ENCODE measurements at regions not wholly inside any gene's neighbourhood (a gene's known extent, or its start where the extent isn't known, plus 50 kb on each side); places are given as distances from the start of the nearest gene placed in this dataset.

GRCh38 chr20:12825226-12825595, 183.6 kb upstream of the SPTLC3 start:
- WGBS, 5 donors = 72 to 90% (median 79%) methylated on average over 6 of the region's 6 CpGs
- TF ChIP-seq POLR2AphosphoS5 (IDR thresholded peaks at IDR 0.05) = no peak
- no peak for TF ChIP-seq CTCF (IDR thresholded peaks at IDR 0.05 in 8 of 11, conservative IDR thresholded peaks at IDR 0.05 in 3 of 11)
- no peak for TF ChIP-seq POLR2A (IDR thresholded peaks at IDR 0.05)
- no peak overlapping the region for H3K4me3 ChIP-seq
- H3K9me3 ChIP-seq = no peaks in the 10 kb centered on the region
- no peaks in the 10 kb centered on the region for H3K4me1 ChIP-seq
- no peak for DNase-seq
- no peaks in the 10 kb centered on the region for H3K36me3 ChIP-seq
- H3K27me3 ChIP-seq (replicated peaks in 1 of 7) = no peaks in the 10 kb centered on the region
- intact Hi-C loops (cut with DNase I; ENCODE audit: low total_unique reads) = no loop called here
- no peak overlapping the region for H3K27ac ChIP-seq

DNA sequence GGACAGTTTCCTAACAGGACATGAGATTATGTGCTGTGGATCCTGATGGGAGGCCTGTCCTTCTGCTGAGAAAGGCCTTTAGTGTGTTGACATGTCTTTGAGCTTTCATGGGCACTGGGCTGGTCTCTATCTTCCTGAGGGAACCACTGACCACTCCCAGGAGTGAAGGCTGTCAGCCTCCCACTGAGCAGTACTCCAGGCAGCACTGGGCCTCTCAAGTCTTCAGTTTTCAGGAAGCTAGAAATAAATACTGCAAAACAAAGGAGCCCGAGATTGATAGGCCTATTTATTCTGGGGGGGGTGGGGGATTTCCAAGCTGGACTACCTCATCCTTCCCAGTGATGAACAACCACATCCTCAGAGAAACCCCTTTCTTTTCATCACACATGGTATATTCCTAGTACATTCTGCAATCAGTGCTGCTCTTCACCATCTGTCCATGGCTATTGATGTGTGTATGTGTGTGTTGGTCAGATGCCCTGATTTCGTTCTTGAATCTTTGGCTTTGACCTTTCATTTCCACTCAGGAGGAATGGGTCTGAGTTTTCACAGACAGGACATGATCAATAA, 180.9 kb upstream of the SPTLC3 start:
- Histone ChIP-seq H3K27me3 (replicated peaks in 1 of 7) (no peaks in the 10 kb centered on the region), H3K4me1 (no peaks in the 10 kb centered on the region), H3K4me3 (no peak overlapping the region), H3K36me3 (no peaks in the 10 kb centered on the region), H3K9me3 (no peaks in the 10 kb centered on the region), H3K27ac (peak overlapping the region in 4 of 8 donors; percentile 2 to 22 (median 14))
- no peak for DNase-seq
- intact Hi-C loops (cut with DNase I; ENCODE audit: low total_unique reads) = no loop called here
- TF ChIP-seq CTCF (IDR thresholded peaks at IDR 0.05 in 8 of 11, conservative IDR thresholded peaks at IDR 0.05 in 3 of 11) (no peak), POLR2AphosphoS5 (IDR thresholded peaks at IDR 0.05) (no peak), POLR2A (IDR thresholded peaks at IDR 0.05) (no peak)
- 27 to 39% (median 29%) methylated on average over 2 of the region's 2 CpGs for WGBS, 5 donors

GRCh38 chr20:12829170-12829569, 179.6 kb upstream of the SPTLC3 start:
- TF ChIP-seq POLR2AphosphoS5 (IDR thresholded peaks at IDR 0.05) (no peak), CTCF (IDR thresholded peaks at IDR 0.05 in 8 of 11, conservative IDR thresholded peaks at IDR 0.05 in 3 of 11) (no peak), POLR2A (IDR thresholded peaks at IDR 0.05) (no peak)
- H3K36me3 ChIP-seq = no peaks in the 10 kb centered on the region
- no peaks in the 10 kb centered on the region for H3K9me3 ChIP-seq
- WGBS, 5 donors = 64 to 79% (median 67%) methylated on average over 5 of the region's 5 CpGs
- no peak overlapping the region for H3K27ac ChIP-seq
- H3K27me3 ChIP-seq (replicated peaks in 1 of 7) = no peaks in the 10 kb centered on the region
- H3K4me1 ChIP-seq = no peaks in the 10 kb centered on the region
- DNase-seq = no peak
- intact Hi-C loops (cut with DNase I; ENCODE audit: low total_unique reads) = no loop called here
- H3K4me3 ChIP-seq = no peak overlapping the region

- Histone ChIP-seq H3K27me3 (replicated peaks in 1 of 7) (no peaks in the 10 kb centered on the region), H3K4me1 (no peaks in the 10 kb centered on the region), H3K4me3 (no peak overlapping the region), H3K9me3 (no peaks in the 10 kb centered on the region), H3K36me3 (no peaks in the 10 kb centered on the region), H3K27ac (no peak overlapping the region)
- DNase-seq = no peak
- intact Hi-C loops (cut with DNase I; ENCODE audit: low total_unique reads) = no loop called here
- WGBS, 5 donors = 64 to 87% (median 79%) methylated on average over 1 of the region's 1 CpG
- TF ChIP-seq POLR2A (IDR thresholded peaks at IDR 0.05) (no peak), CTCF (IDR thresholded peaks at IDR 0.05 in 8 of 11, conservative IDR thresholded peaks at IDR 0.05 in 3 of 11) (no peak), POLR2AphosphoS5 (IDR thresholded peaks at IDR 0.05) (no peak)
These were observed 174.9 kb upstream of the SPTLC3 start for GRCh38 chr20:12833861-12834260.
